ENCODE measurements at regions not wholly inside any gene's neighbourhood (a gene's known extent, or its start where the extent isn't known, plus 50 kb on each side); places are given as distances from the start of the nearest gene placed in this dataset.

DNA sequence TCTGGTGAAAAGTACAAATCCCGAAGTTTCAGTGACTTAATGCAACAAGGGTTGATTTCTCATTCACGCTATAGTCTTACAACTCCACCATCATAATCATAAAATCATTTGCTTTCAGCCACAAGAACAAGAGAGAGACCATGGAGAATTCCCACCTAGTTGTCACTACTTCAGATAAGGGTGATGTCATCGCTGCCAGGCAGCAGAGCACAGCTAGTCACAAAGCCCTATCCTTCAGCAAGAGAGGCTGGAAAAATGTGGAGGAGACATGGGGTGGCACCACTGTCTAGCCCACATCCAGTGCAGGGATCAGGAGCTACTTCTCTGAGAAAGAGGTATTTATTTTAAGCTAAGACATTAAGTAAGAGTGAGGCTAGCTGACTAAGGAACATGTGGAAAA, 356.1 kb downstream of the YTHDC2 start:
- ChIA-PET POLR2A (no interaction called here), CTCF (no interaction called here)
- no peak overlapping the region for H3K4me3 Mint-ChIP-seq (ENCODE audit: unreplicated experiment)
- no peaks in the 10 kb centered on the region for H3K36me3 ChIP-seq (ENCODE audit: control insufficient read depth, insufficient read depth, low read length)
- no peak for DNase-seq
- no peaks in the 10 kb centered on the region for H3K36me3 Mint-ChIP-seq (ENCODE audit: insufficient read depth, unreplicated experiment)
- no peaks in the 10 kb centered on the region for H3K9me3 Mint-ChIP-seq (ENCODE audit: unreplicated experiment)
- H3K4me3 ChIP-seq (ENCODE audit: low read depth, low read length), result no peak overlapping the region
- TF ChIP-seq, protein P1, sequence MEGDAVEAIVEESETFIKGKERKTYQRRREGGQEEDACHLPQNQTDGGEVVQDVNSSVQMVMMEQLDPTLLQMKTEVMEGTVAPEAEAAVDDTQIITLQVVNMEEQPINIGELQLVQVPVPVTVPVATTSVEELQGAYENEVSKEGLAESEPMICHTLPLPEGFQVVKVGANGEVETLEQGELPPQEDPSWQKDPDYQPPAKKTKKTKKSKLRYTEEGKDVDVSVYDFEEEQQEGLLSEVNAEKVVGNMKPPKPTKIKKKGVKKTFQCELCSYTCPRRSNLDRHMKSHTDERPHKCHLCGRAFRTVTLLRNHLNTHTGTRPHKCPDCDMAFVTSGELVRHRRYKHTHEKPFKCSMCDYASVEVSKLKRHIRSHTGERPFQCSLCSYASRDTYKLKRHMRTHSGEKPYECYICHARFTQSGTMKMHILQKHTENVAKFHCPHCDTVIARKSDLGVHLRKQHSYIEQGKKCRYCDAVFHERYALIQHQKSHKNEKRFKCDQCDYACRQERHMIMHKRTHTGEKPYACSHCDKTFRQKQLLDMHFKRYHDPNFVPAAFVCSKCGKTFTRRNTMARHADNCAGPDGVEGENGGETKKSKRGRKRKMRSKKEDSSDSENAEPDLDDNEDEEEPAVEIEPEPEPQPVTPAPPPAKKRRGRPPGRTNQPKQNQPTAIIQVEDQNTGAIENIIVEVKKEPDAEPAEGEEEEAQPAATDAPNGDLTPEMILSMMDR (IDR thresholded peaks at IDR 0.05; ENCODE audit: insufficient read depth in 1 of 2, low read depth in 1 of 2, low read length in 1 of 2, severe bottlenecking in 1 of 2, unreplicated experiment in 1 of 2), result no peak
- no peaks in the 10 kb centered on the region for H3K27me3 ChIP-seq (replicated peaks; ENCODE audit: control insufficient read depth, insufficient read depth, low read length)
- H3K4me1 Mint-ChIP-seq (ENCODE audit: low read depth, unreplicated experiment), result no peaks in the 10 kb centered on the region
- no peaks in the 10 kb centered on the region for H3K9me3 ChIP-seq
- intact Hi-C loops (cut with micrococcal nuclease; ENCODE audit: unreplicated experiment), result no loop called here
- no TSS peak for BruUV-seq (replicated peaks)
- no peaks in the 10 kb centered on the region for H3K4me1 ChIP-seq
- H3K27ac Mint-ChIP-seq (ENCODE audit: unreplicated experiment), result no peak overlapping the region
- H3K27me3 Mint-ChIP-seq (ENCODE audit: insufficient read depth, unreplicated experiment), result peaks cover 7% of the 10 kb centered on the region

DNA sequence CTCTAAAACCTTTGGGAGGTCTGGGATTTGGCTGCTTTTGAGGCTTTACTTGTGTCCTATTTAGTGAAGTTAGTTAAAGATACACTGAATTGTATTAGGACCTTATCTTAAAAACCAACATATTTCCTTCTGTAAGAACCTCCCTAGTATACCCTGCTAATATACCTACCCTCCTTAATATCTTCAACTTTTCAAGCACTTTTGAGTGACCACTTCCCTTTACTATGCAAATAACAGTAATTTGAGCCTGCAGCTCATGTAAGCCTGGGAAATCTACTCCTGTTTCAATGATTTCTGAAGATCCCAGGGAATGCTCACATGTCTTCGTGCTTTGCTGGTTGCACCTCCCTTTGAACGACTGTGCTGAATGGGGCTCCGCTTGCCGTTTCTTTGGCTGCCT, 358.5 kb downstream of the YTHDC2 start:
- peaks cover 9% of the 10 kb centered on the region for H3K27me3 Mint-ChIP-seq (ENCODE audit: insufficient read depth, unreplicated experiment)
- ChIA-PET CTCF (no interaction called here), POLR2A (no interaction called here)
- Histone ChIP-seq H3K4me1 (no peaks in the 10 kb centered on the region), H3K4me3 (ENCODE audit: low read depth, low read length) (no peak overlapping the region), H3K9me3 (no peaks in the 10 kb centered on the region), H3K27me3 (replicated peaks; ENCODE audit: control insufficient read depth, insufficient read depth, low read length) (no peaks in the 10 kb centered on the region), H3K36me3 (ENCODE audit: control insufficient read depth, insufficient read depth, low read length) (no peaks in the 10 kb centered on the region)
- intact Hi-C loops (cut with micrococcal nuclease; ENCODE audit: unreplicated experiment), result no loop called here
- H3K27ac Mint-ChIP-seq (ENCODE audit: unreplicated experiment), result no peak overlapping the region
- H3K4me1 Mint-ChIP-seq (ENCODE audit: low read depth, unreplicated experiment), result no peaks in the 10 kb centered on the region
- no TSS peak for BruUV-seq (replicated peaks)
- no peak overlapping the region for H3K4me3 Mint-ChIP-seq (ENCODE audit: unreplicated experiment)
- H3K9me3 Mint-ChIP-seq (ENCODE audit: unreplicated experiment), result no peaks in the 10 kb centered on the region
- no peak for DNase-seq
- H3K36me3 Mint-ChIP-seq (ENCODE audit: insufficient read depth, unreplicated experiment), result no peaks in the 10 kb centered on the region
- TF ChIP-seq, protein P1 (IDR thresholded peaks at IDR 0.05; ENCODE audit: insufficient read depth in 1 of 2, low read depth in 1 of 2, low read length in 1 of 2, severe bottlenecking in 1 of 2, unreplicated experiment in 1 of 2), result no peak

DNA sequence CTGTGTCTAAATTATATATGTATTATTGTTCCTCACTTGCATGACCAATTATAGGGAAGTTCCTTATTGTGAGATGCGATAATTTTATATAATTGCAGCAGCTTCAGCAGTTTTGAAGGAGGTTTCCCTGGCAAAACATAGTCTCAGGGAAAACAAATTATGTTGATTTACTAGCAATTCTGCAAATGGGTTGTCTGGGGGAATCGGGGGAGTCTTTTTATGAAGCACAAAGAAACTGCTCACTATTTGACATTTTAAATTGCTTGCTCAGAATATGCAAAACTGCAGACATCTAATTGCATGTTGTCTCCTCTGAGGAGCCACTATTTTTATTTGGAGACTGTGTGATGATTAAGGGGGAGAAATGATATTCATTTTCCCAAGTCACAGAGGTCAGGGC, 361.6 kb downstream of the YTHDC2 start:
- Histone ChIP-seq H3K9me3 (no peaks in the 10 kb centered on the region), H3K4me1 (no peaks in the 10 kb centered on the region), H3K4me3 (ENCODE audit: low read depth, low read length) (no peak overlapping the region), H3K36me3 (ENCODE audit: control insufficient read depth, insufficient read depth, low read length) (no peaks in the 10 kb centered on the region), H3K27me3 (replicated peaks; ENCODE audit: control insufficient read depth, insufficient read depth, low read length) (no peaks in the 10 kb centered on the region)
- Mint-ChIP-seq H3K27me3 (ENCODE audit: insufficient read depth, unreplicated experiment) (peaks cover 9% of the 10 kb centered on the region), H3K27ac (ENCODE audit: unreplicated experiment) (no peak overlapping the region), H3K4me1 (ENCODE audit: low read depth, unreplicated experiment) (no peaks in the 10 kb centered on the region), H3K9me3 (ENCODE audit: unreplicated experiment) (peaks cover under 1% of the 10 kb centered on the region), H3K36me3 (ENCODE audit: insufficient read depth, unreplicated experiment) (no peaks in the 10 kb centered on the region), H3K4me3 (ENCODE audit: unreplicated experiment) (no peak overlapping the region)
- TF ChIP-seq, protein P1 (IDR thresholded peaks at IDR 0.05; ENCODE audit: insufficient read depth in 1 of 2, low read depth in 1 of 2, low read length in 1 of 2, severe bottlenecking in 1 of 2, unreplicated experiment in 1 of 2), result no peak
- ChIA-PET CTCF (no interaction called here), POLR2A (no interaction called here)
- DNase-seq, result no peak
- no TSS peak for BruUV-seq (replicated peaks)
- intact Hi-C loops (cut with micrococcal nuclease; ENCODE audit: unreplicated experiment), result no loop called here
